22Rv1 (cell line): ENCODE measurements at regions not wholly inside any gene's neighbourhood (a gene's known extent, or its start where the extent isn't known, plus 50 kb on each side); places are given as distances from the start of the nearest gene placed in this dataset.

ENCODE experiments used
- ZFX ChIP-seq: fragments of 450-650 bp; IDR thresholded peaks from 2 replicates; pipeline ENCODE4 v1.6.1; 2017; ENCODE audit warnings: antibody characterized with exemption, borderline replicate concordance
- TF ChIP-seq, protein P1 (sequence below): fragments of 450-650 bp; IDR thresholded peaks from 2 replicates; pipeline ENCODE4 v1.5.1; 2017; ENCODE audit warnings: mild to moderate bottlenecking

DNA sequence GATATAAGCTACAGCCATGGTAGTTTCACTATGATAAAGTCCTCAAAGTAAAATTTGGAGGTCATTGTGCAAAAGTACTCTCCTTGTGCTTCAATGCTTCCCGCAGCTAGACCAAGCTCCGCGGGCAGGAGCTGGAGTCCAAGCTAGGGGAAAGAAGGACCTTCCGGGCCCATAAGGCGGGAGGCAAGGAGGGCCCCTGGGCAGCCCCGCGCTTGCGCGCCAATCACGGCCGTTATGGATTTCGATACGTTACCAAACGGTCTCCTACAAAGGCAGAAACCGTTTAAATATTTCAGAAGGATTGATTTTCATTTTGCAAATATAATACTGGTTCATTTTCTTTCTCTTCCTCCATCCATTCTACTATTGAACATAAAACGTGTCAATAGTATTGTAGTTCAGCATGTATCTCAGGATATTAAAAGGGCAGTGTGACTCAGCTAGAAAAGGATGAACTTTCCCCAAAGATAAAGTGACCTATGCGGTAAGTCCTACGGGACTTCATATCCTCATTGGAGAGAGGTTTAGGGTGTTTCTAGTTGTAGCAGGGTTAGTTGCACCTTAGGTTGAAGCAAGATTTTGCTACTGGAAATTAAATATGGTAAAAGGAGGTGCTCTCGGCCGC lies 128.0 kb downstream of the KIF20B start:
- TF ChIP-seq, protein P1, sequence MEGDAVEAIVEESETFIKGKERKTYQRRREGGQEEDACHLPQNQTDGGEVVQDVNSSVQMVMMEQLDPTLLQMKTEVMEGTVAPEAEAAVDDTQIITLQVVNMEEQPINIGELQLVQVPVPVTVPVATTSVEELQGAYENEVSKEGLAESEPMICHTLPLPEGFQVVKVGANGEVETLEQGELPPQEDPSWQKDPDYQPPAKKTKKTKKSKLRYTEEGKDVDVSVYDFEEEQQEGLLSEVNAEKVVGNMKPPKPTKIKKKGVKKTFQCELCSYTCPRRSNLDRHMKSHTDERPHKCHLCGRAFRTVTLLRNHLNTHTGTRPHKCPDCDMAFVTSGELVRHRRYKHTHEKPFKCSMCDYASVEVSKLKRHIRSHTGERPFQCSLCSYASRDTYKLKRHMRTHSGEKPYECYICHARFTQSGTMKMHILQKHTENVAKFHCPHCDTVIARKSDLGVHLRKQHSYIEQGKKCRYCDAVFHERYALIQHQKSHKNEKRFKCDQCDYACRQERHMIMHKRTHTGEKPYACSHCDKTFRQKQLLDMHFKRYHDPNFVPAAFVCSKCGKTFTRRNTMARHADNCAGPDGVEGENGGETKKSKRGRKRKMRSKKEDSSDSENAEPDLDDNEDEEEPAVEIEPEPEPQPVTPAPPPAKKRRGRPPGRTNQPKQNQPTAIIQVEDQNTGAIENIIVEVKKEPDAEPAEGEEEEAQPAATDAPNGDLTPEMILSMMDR, result no peak
- no peak for TF ChIP-seq ZFX
